Left colon (tissue), 2 donors: ENCODE measurements at regions not wholly inside any gene's neighbourhood (a gene's known extent, or its start where the extent isn't known, plus 50 kb on each side); places are given as distances from the start of the nearest gene placed in this dataset.
A peak's percentile ranks its signal among the peaks of the same experiment; 100 is the strongest.
"Not testable (repeated sequence)": the region's sequence is repeated elsewhere in the genome, so short reads cannot be mapped to it uniquely, and the experiment has no call there.

Experiments used
- ATAC-seq: fragments of 200-7000 bp; cut with Tn5 transposase; one replicate; pipeline ENCODE4 v1.9.1; 2020; ENCODE audit warnings: mild to moderate bottlenecking, moderate library complexity
- DNase-seq, 2 donors: peaks; one replicate each; pipeline ENCODE4 v3.0.0-alpha.2; 2020
- intact Hi-C, 2 donors: fragments of 100-400 bp; cut with DNase I in 1 of 2; cut with micrococcal nuclease in 1 of 2; formaldehyde crosslinking; loops; one replicate each; pipeline versions ENCODE4 v1.11.2 to v1.14.0; 2022; cut with DNase I, micrococcal nuclease
- donor health status: DM: no; HTN: no; CAD: no.
- donor health status: DM: yes; HTN: yes; CAD: no.

GRCh38 chr4:13918110-13918509 lies 290.6 kb upstream of the BOD1L1 start:
- intact Hi-C loops = no loop called here
- DNase-seq (peak in 1 of 2 donors; percentile 9), ATAC-seq (no peak)

GRCh38 chr4:13918991-13919441 lies 291.5 kb upstream of the BOD1L1 start:
- intact Hi-C loops = no loop called here
- ATAC-seq (no peak), DNase-seq (no peak)

GRCh38 chr4:13920111-13920875 lies 292.8 kb upstream of the BOD1L1 start:
- ATAC-seq (no peak), DNase-seq (no peak)
- intact Hi-C loops = no loop called here

GRCh38 chr4:13920901-13921300 lies 293.4 kb upstream of the BOD1L1 start:
- ATAC-seq (no peak), DNase-seq (peak; percentile 9 to 32)
- intact Hi-C loops = no loop called here

GRCh38 chr4:13921805-13922204 lies 294.3 kb upstream of the BOD1L1 start:
- ATAC-seq (no peak), DNase-seq (no peak)
- intact Hi-C loops = no loop called here

GRCh38 chr4:13922459-13922858 lies 294.9 kb upstream of the BOD1L1 start:
- no peak for DNase-seq
- ATAC-seq = no peak
- intact Hi-C loops = no loop called here

- DNase-seq (no peak), ATAC-seq (no peak)
- intact Hi-C loops = no loop called here
Measured at GRCh38 chr4:13922873-13923645, 295.5 kb upstream of the BOD1L1 start.

GRCh38 chr4:13924900-13925299 lies 297.4 kb upstream of the BOD1L1 start:
- ATAC-seq, DNase-seq, intact Hi-C loops: not testable (repeated sequence)

- intact Hi-C loops = no loop called here
- ATAC-seq = no peak
- DNase-seq = no peak
Measured at GRCh38 chr4:13928214-13928613, 300.7 kb upstream of the BOD1L1 start.

- no peak for DNase-seq
- no peak for ATAC-seq
- intact Hi-C loops = no loop called here
Measured at GRCh38 chr4:13930155-13930554, 302.6 kb upstream of the BOD1L1 start.

- intact Hi-C loops = no loop called here
- DNase-seq = no peak
- no peak for ATAC-seq
Measured at GRCh38 chr4:13933191-13933590, 305.7 kb upstream of the BOD1L1 start.

GRCh38 chr4:13938299-13938698 lies 310.8 kb upstream of the BOD1L1 start:
- DNase-seq = no peak
- intact Hi-C loops = no loop called here
- no peak for ATAC-seq

GRCh38 chr4:13940921-13941320 lies 313.4 kb upstream of the BOD1L1 start:
- DNase-seq = no peak
- intact Hi-C loops = no loop called here
- ATAC-seq = no peak

- ATAC-seq (no peak), DNase-seq (no peak)
- intact Hi-C loops = no loop called here
Measured at GRCh38 chr4:13942977-13943376, 315.5 kb upstream of the BOD1L1 start.

GRCh38 chr4:13944095-13944511 lies 316.6 kb upstream of the BOD1L1 start:
- intact Hi-C loops = no loop called here
- DNase-seq = no peak
- ATAC-seq = no peak

GRCh38 chr4:13947921-13948320 lies 320.4 kb upstream of the BOD1L1 start:
- no peak for DNase-seq

GRCh38 chr4:13950491-13950890 lies 323.0 kb upstream of the BOD1L1 start:
- intact Hi-C loops = no loop called here
- DNase-seq (no peak), ATAC-seq (no peak)

More at GRCh38 chr4:13947921-13948320, 320.4 kb upstream of the BOD1L1 start:
- intact Hi-C loops = no loop called here
- no peak for ATAC-seq

GRCh38 chr4:13953083-13953482 lies 325.6 kb upstream of the BOD1L1 start:
- ATAC-seq = no peak
- intact Hi-C loops = no loop called here
- DNase-seq = no peak

- DNase-seq (no peak), ATAC-seq (no peak)
- intact Hi-C loops = no loop called here
Measured at GRCh38 chr4:13955551-13955950, 328.0 kb upstream of the BOD1L1 start.

- intact Hi-C loops = no loop called here
- no peak for DNase-seq
- no peak for ATAC-seq
Measured at GRCh38 chr4:13956947-13957346, 329.4 kb upstream of the BOD1L1 start.
